BLaER1 treated with 17β-estradiol and CSF1 and Interleukin-3, amounts not matched to agents 10 nM and 100 nM (cell line): ENCODE measurements at regions not wholly inside any gene's neighbourhood (a gene's known extent, or its start where the extent isn't known, plus 50 kb on each side); places are given as distances from the start of the nearest gene placed in this dataset.
A peak's percentile ranks its signal among the peaks of the same experiment; 100 is the strongest.

Experiments
- H3K27ac ChIP-seq, 11 experiments: shearing (Covaris generic); formaldehyde crosslinking; 2 replicates each; pipeline ENCODE4 v1.8.1; 2022
- H3K27me3 ChIP-seq, 11 experiments: shearing (Covaris generic); formaldehyde crosslinking; 2 replicates each; pipeline ENCODE4 v1.8.1; 2022
- H3K36me3 ChIP-seq, 11 experiments: shearing (Covaris generic); formaldehyde crosslinking; 2 replicates each; pipeline ENCODE4 v1.8.1; 2022
- H3K4me1 ChIP-seq, 10 experiments: shearing (Covaris generic); formaldehyde crosslinking; 2 replicates each; pipeline ENCODE4 v1.8.1; 2022
- H3K4me2 ChIP-seq, 11 experiments: shearing (Covaris generic); formaldehyde crosslinking; 2 replicates each; pipeline ENCODE4 v1.8.1; 2022
- H3K4me3 ChIP-seq, 10 experiments: shearing (Covaris generic); formaldehyde crosslinking; 2 replicates each; pipeline ENCODE4 v1.8.1; 2022
- H3K9ac ChIP-seq, 11 experiments: shearing (Covaris generic); formaldehyde crosslinking; 2 replicates each; pipeline ENCODE4 v1.8.1; 2022
- H3K9me3 ChIP-seq, 11 experiments: shearing (Covaris generic); formaldehyde crosslinking; replicated peaks in 1 of 11; 2 replicates each; pipeline ENCODE4 v1.8.1; 2022
- H4K20me1 ChIP-seq, 11 experiments: shearing (Covaris generic); formaldehyde crosslinking; 2 replicates each; pipeline ENCODE4 v1.8.1; 2022
- Cebpa-rat ChIP-seq, 11 experiments: shearing (Covaris generic); IDR thresholded peaks; 2 replicates each; pipeline ENCODE4 v1.8.1; 2022

- no peak for TF ChIP-seq Cebpa-rat (IDR thresholded peaks at IDR 0.05)
- no peak overlapping the region for H3K27ac ChIP-seq
- H3K36me3 ChIP-seq: peaks cover 0 to 3% (median 0%) of the 10 kb centered on the region in 11 experiments; a peak in 1 of 22 replicates
- H3K4me1 ChIP-seq: peaks cover 0 to 21% (median 17%) of the 10 kb centered on the region in 10 experiments; a peak in 15 of 20 replicates
- H4K20me1 ChIP-seq: no peaks in the 10 kb centered on the region
- H3K9ac ChIP-seq: no peak overlapping the region
- no peak overlapping the region for H3K4me3 ChIP-seq
- peaks cover 0 to 15% (median 8%) of the 10 kb centered on the region in 11 experiments; a peak in 16 of 22 replicates for H3K9me3 ChIP-seq
- no peaks in the 10 kb centered on the region for H3K27me3 ChIP-seq
- H3K4me2 ChIP-seq: no peak overlapping the region
Measured at GRCh38 chr4:52244103-52244775, 193.1 kb downstream of the SPATA18 start.

- no peak for TF ChIP-seq Cebpa-rat (IDR thresholded peaks at IDR 0.05)
- no peak overlapping the region for H3K4me3 ChIP-seq
- no peak overlapping the region for H3K4me2 ChIP-seq
- H3K9ac ChIP-seq: no peak overlapping the region
- H3K27me3 ChIP-seq: no peaks in the 10 kb centered on the region
- peaks cover 0 to 3% (median 0%) of the 10 kb centered on the region in 11 experiments; a peak in 1 of 22 replicates for H3K36me3 ChIP-seq
- no peaks in the 10 kb centered on the region for H4K20me1 ChIP-seq
- no peak overlapping the region for H3K27ac ChIP-seq
- H3K9me3 ChIP-seq: peaks cover 0 to 14% (median 8%) of the 10 kb centered on the region in 11 experiments; a peak in 16 of 22 replicates
- peaks cover 0 to 26% (median 23%) of the 10 kb centered on the region in 10 experiments; a peak in 16 of 20 replicates for H3K4me1 ChIP-seq
Measured at GRCh38 chr4:52244848-52245247, 193.7 kb downstream of the SPATA18 start.

GRCh38 chr4:52246827-52247226, 195.7 kb downstream of the SPATA18 start:
- Histone ChIP-seq H3K27ac (no peak overlapping the region), H3K9me3 (peaks cover 7 to 10% (median 8%) of the 10 kb centered on the region in 11 experiments), H3K36me3 (no peaks in the 10 kb centered on the region), H3K27me3 (no peaks in the 10 kb centered on the region), H3K4me2 (no peak overlapping the region), H3K4me1 (peaks cover 0 to 36% (median 32%) of the 10 kb centered on the region in 10 experiments; a peak in 17 of 20 replicates), H3K9ac (no peak overlapping the region), H3K4me3 (no peak overlapping the region), H4K20me1 (no peaks in the 10 kb centered on the region)
- TF ChIP-seq Cebpa-rat (IDR thresholded peaks at IDR 0.05): no peak

GRCh38 chr4:52247941-52248340, 196.8 kb downstream of the SPATA18 start:
- peak overlapping the region in 8 of 11 experiments; percentile 43 to 75 (median 58); a peak in 14 of 22 replicates for H3K4me2 ChIP-seq
- no peak overlapping the region for H3K9ac ChIP-seq
- no peaks in the 10 kb centered on the region for H3K36me3 ChIP-seq
- TF ChIP-seq Cebpa-rat (IDR thresholded peaks at IDR 0.05): no peak
- no peaks in the 10 kb centered on the region for H3K27me3 ChIP-seq
- no peaks in the 10 kb centered on the region for H4K20me1 ChIP-seq
- peaks cover 0 to 42% (median 33%) of the 10 kb centered on the region in 10 experiments; a peak in 17 of 20 replicates for H3K4me1 ChIP-seq
- H3K9me3 ChIP-seq: peaks cover 19 to 20% (median 19%) of the 10 kb centered on the region in 11 experiments
- H3K4me3 ChIP-seq: no peak overlapping the region
- no peak overlapping the region for H3K27ac ChIP-seq

GRCh38 chr4:52248820-52249219, 197.7 kb downstream of the SPATA18 start:
- Histone ChIP-seq H3K9me3 (peaks cover 19 to 28% (median 23%) of the 10 kb centered on the region in 11 experiments), H3K9ac (no peak overlapping the region), H3K4me2 (peak overlapping the region in 9 of 11 experiments; percentile 6 to 75 (median 58); a peak in 18 of 22 replicates), H3K36me3 (no peaks in the 10 kb centered on the region), H3K4me3 (no peak overlapping the region), H3K27ac (no peak overlapping the region), H3K4me1 (peaks cover 0 to 44% (median 34%) of the 10 kb centered on the region in 10 experiments; a peak in 17 of 20 replicates), H4K20me1 (no peaks in the 10 kb centered on the region), H3K27me3 (no peaks in the 10 kb centered on the region)
- TF ChIP-seq Cebpa-rat (IDR thresholded peaks at IDR 0.05): no peak

- no peaks in the 10 kb centered on the region for H3K27me3 ChIP-seq
- no peak overlapping the region for H3K4me3 ChIP-seq
- TF ChIP-seq Cebpa-rat (IDR thresholded peaks at IDR 0.05): no peak
- H3K36me3 ChIP-seq: no peaks in the 10 kb centered on the region
- peak overlapping the region in 1 of 11 experiments; percentile 26; a peak in 1 of 22 replicates for H3K27ac ChIP-seq
- H3K4me1 ChIP-seq: peaks cover 0 to 42% (median 34%) of the 10 kb centered on the region in 10 experiments; a peak in 17 of 20 replicates
- peaks cover 19 to 32% (median 23%) of the 10 kb centered on the region in 11 experiments for H3K9me3 ChIP-seq
- H3K9ac ChIP-seq: peak overlapping the region in 1 of 11 experiments; percentile 8; a peak in 1 of 22 replicates
- no peaks in the 10 kb centered on the region for H4K20me1 ChIP-seq
- peak overlapping the region in 9 of 11 experiments; percentile 28 to 77 (median 60); a peak in 17 of 22 replicates for H3K4me2 ChIP-seq
Measured at GRCh38 chr4:52249581-52249980, 198.5 kb downstream of the SPATA18 start.

- H3K4me3 ChIP-seq: no peak overlapping the region
- H4K20me1 ChIP-seq: no peaks in the 10 kb centered on the region
- H3K36me3 ChIP-seq: no peaks in the 10 kb centered on the region
- H3K27ac ChIP-seq: peak overlapping the region in 1 of 11 experiments; percentile 26; a peak in 1 of 22 replicates
- peaks cover 0 to 42% (median 34%) of the 10 kb centered on the region in 10 experiments; a peak in 17 of 20 replicates for H3K4me1 ChIP-seq
- H3K9me3 ChIP-seq: peaks cover 19 to 32% (median 23%) of the 10 kb centered on the region in 11 experiments
- peak overlapping the region in 9 of 11 experiments; percentile 28 to 77 (median 60); a peak in 19 of 22 replicates for H3K4me2 ChIP-seq
- H3K27me3 ChIP-seq: no peaks in the 10 kb centered on the region
- H3K9ac ChIP-seq: peak overlapping the region in 1 of 11 experiments; percentile 8; a peak in 1 of 22 replicates
- TF ChIP-seq Cebpa-rat (IDR thresholded peaks at IDR 0.05): 0 out of 22 replicates have a peak, but pooled peaks of 1 of the 11 experiments have one; percentile 13
Measured at GRCh38 chr4:52250154-52250553, 199.1 kb downstream of the SPATA18 start.

GRCh38 chr4:52251864-52252263, 200.8 kb downstream of the SPATA18 start:
- TF ChIP-seq Cebpa-rat (IDR thresholded peaks at IDR 0.05): no peak
- Histone ChIP-seq H3K9ac (no peak overlapping the region), H3K9me3 (peaks cover 19 to 32% (median 23%) of the 10 kb centered on the region in 11 experiments), H3K4me2 (no peak overlapping the region), H3K4me1 (peaks cover 0 to 42% (median 34%) of the 10 kb centered on the region in 10 experiments; a peak in 17 of 20 replicates), H3K4me3 (0 out of 20 replicates have a peak overlapping the region, but pooled peaks of 1 of the 10 experiments have one; percentile 14), H3K27ac (no peak overlapping the region), H3K27me3 (no peaks in the 10 kb centered on the region), H3K36me3 (no peaks in the 10 kb centered on the region), H4K20me1 (no peaks in the 10 kb centered on the region)

- no peaks in the 10 kb centered on the region for H4K20me1 ChIP-seq
- no peak overlapping the region for H3K4me3 ChIP-seq
- H3K36me3 ChIP-seq: no peaks in the 10 kb centered on the region
- no peak overlapping the region for H3K9ac ChIP-seq
- H3K4me1 ChIP-seq: peaks cover 0 to 36% (median 28%) of the 10 kb centered on the region in 10 experiments; a peak in 17 of 20 replicates
- H3K4me2 ChIP-seq: peak overlapping the region in 4 of 11 experiments; percentile 9 to 31 (median 20); a peak in 4 of 22 replicates
- TF ChIP-seq Cebpa-rat (IDR thresholded peaks at IDR 0.05): no peak
- H3K27me3 ChIP-seq: no peaks in the 10 kb centered on the region
- H3K27ac ChIP-seq: no peak overlapping the region
- H3K9me3 ChIP-seq: peaks cover 19 to 32% (median 23%) of the 10 kb centered on the region in 11 experiments
Measured at GRCh38 chr4:52253025-52253424, 201.9 kb downstream of the SPATA18 start.
